GM12892 (cell line): ENCODE measurements at regions not wholly inside any gene's neighbourhood (a gene's known extent, or its start where the extent isn't known, plus 50 kb on each side); places are given as distances from the start of the nearest gene placed in this dataset.

ENCODE experiments used
- POLR2A ChIP-seq: IDR thresholded peaks from 2 replicates; pipeline ENCODE4 v1.6.1; 2011; ENCODE audit warnings: low read depth, low read length, control low read depth
- TAF1 ChIP-seq: IDR thresholded peaks from 2 replicates; pipeline ENCODE4 v1.6.1; 2011; ENCODE audit warnings: low read depth, mild to moderate bottlenecking, control low read depth, low read length, borderline replicate concordance

DNA sequence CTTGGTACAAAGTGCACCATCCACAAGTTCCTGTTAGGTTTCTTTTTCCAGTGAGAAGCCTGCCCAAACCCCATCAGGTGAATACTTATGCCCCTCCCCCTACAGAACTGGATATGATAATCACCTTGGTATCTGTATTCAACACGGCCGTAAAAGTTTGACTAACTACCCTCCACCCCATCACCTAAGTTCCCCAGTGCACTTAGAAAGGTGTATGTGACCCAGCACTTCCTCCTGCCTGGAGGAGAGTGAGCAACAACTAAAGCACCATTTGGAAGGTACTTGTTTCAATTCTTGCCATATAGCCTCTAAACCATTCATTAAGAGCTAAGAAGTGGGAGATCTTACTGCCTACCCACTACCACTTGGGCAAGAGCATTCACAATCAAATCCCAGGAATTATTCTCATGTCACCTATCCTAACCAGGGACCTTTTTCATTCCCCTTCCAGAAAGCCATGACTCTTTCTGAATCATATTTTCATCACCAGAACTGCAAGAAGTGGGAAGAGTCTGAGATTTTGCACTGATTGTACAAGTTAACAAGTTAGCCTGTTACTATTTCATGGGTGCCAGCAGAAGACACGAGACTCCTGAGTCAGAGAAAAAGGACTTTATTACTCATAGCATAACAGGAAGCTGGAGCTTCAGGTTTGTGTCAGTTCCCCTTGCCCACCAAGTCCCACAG is 53.5 kb upstream of the NDUFV2 start:
- TF ChIP-seq TAF1 (no peak), POLR2A (no peak)
